Retinal pigment epithelial cell (primary cell): ENCODE measurements at regions not wholly inside any gene's neighbourhood (a gene's known extent, or its start where the extent isn't known, plus 50 kb on each side); places are given as distances from the start of the nearest gene placed in this dataset.
"Not testable (repeated sequence)": the region's sequence is repeated elsewhere in the genome, so short reads cannot be mapped to it uniquely, and the experiment has no call there.

ENCODE experiments used
- DNase-seq: peaks from one replicate; pipeline ENCODE4 v3.0.0-alpha.2; 2010; ENCODE audit warnings: low read depth
- H3K4me3 ChIP-seq: 2 replicates; pipeline ENCODE4 v1.5.1; 2011; ENCODE audit warnings: mild to moderate bottlenecking, low read length, control low read depth, moderate library complexity
- TF ChIP-seq, protein P1 (sequence below): conservative IDR thresholded peaks from 2 replicates; pipeline ENCODE4 v1.5.1; 2011; ENCODE audit warnings: low read depth, low read length, control low read depth, inconsistent platforms

- no peak for DNase-seq
- TF ChIP-seq, protein P1, sequence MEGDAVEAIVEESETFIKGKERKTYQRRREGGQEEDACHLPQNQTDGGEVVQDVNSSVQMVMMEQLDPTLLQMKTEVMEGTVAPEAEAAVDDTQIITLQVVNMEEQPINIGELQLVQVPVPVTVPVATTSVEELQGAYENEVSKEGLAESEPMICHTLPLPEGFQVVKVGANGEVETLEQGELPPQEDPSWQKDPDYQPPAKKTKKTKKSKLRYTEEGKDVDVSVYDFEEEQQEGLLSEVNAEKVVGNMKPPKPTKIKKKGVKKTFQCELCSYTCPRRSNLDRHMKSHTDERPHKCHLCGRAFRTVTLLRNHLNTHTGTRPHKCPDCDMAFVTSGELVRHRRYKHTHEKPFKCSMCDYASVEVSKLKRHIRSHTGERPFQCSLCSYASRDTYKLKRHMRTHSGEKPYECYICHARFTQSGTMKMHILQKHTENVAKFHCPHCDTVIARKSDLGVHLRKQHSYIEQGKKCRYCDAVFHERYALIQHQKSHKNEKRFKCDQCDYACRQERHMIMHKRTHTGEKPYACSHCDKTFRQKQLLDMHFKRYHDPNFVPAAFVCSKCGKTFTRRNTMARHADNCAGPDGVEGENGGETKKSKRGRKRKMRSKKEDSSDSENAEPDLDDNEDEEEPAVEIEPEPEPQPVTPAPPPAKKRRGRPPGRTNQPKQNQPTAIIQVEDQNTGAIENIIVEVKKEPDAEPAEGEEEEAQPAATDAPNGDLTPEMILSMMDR, result no peak
- no peak overlapping the region for H3K4me3 ChIP-seq
Observed at GRCh38 chr21:28587748-28588147, 404.9 kb downstream of the LTN1 start.

- TF ChIP-seq, protein P1, result no peak
- DNase-seq, result no peak
- H3K4me3 ChIP-seq, result no peak overlapping the region
Observed at GRCh38 chr21:28581976-28582375, 410.7 kb downstream of the LTN1 start.

DNA sequence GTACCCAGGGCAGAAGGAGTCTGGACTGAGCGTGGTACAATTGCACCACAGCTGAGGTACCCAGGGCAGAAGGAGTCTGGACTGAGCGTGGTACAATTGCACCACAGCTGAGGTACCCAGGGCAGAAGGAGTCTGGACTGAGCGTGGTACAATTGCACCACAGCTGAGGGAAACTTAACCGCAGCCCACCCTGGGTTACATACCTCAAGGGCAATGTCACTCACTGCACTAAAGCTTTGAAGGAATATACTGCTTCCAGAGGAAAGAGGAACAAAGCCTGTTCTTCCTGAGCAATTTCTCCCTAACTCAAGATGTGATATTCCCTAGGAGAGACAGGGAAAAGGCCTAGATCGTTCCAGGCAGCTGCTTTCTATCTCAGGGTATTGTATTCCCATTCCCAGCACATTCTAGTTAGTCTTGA lies 411.4 kb downstream of the LTN1 start:
- not testable (repeated sequence) for DNase-seq, H3K4me3 ChIP-seq

- TF ChIP-seq, protein P1, result no peak
- no peak overlapping the region for H3K4me3 ChIP-seq
- no peak for DNase-seq
Observed at GRCh38 chr21:28580585-28580984, 412.1 kb downstream of the LTN1 start.

GRCh38 chr21:28579986-28580550 lies 412.6 kb downstream of the LTN1 start:
- DNase-seq, result no peak
- H3K4me3 ChIP-seq, result no peak overlapping the region
- TF ChIP-seq, protein P1, result no peak

DNA sequence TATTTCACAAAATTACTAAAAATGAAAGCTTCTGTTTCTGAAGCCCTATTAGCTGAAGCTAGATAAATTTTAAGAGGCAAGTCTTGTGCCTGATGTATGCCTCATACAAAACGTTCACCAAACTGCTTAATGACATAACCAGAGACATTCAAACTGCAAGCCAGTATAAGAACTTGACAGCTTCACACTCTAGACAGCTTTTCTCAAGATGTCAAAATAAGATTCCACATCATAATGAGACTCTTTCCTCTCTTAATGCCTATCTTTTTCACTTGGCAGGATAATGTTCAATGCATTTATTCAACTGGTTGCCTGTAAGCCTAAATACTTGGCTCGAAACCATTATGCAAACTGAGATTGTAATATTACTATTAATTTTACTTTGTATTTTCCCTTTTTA lies 424.0 kb downstream of the LTN1 start:
- TF ChIP-seq, protein P1, result no peak
- no peak for DNase-seq
- no peak overlapping the region for H3K4me3 ChIP-seq

DNA sequence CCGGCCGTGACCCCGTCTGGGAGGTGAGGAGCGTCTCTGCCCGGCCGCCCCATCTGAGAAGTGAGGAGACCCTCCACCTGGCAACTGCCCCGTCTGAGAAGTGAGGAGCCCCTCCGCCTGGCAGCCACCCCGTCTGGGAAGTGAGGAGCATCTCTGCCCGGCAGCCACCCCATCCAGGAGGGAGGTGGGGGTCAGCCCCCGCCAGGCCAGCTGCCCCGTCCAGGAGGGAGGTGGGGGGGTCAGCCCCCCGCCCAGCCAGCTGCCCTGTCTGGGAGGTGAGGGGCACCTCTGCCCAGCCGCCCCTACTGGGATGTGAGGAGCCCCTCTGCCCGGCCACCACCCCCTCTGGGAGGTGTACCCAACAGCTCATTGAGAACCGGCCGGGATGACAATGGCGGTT lies 428.7 kb downstream of the LTN1 start:
- not testable (repeated sequence) for DNase-seq, H3K4me3 ChIP-seq

DNA sequence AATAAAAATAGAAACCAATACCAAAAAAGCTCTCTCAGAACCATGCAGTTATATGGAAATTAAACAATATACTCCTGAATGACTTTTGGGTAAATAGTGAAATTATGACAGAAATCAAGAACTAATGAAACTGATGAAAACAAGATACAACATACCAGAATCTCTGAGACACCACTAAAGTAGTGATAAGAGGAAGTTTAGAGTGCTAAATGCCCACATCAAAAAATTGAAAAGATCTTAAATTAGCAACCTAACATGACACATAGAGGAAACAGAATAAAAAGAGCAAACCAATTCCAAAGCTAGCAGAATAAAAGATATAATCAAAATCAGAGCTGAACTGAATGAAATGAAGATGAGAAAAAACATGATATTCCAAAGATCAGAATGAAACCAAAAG lies 430.9 kb downstream of the LTN1 start:
- TF ChIP-seq, protein P1, result no peak
- no peak for DNase-seq
- H3K4me3 ChIP-seq, result no peak overlapping the region
